ENCODE measurements at regions not wholly inside any gene's neighbourhood (a gene's known extent, or its start where the extent isn't known, plus 50 kb on each side); places are given as distances from the start of the nearest gene placed in this dataset.

DNA sequence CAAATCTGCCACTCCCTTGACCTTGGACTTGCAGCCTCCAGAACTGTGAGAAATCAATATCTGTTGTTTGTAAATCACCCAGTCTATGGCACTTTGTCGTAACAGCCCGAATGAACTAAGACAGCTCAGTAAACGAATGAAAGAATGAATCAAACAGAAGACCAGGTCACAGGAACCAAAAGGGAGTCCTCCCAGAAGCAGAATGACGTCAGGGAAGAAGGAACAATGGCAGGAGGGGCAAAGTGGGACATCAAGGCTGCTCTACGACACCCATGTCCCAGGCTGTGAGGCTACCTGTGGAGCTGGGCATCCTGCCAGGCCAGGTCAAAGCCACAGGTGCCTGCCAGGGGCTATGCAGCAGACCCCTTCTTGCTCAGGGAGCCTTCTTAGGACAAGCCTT is 267.2 kb upstream of the PFKP start:
- TF ChIP-seq, protein P1, sequence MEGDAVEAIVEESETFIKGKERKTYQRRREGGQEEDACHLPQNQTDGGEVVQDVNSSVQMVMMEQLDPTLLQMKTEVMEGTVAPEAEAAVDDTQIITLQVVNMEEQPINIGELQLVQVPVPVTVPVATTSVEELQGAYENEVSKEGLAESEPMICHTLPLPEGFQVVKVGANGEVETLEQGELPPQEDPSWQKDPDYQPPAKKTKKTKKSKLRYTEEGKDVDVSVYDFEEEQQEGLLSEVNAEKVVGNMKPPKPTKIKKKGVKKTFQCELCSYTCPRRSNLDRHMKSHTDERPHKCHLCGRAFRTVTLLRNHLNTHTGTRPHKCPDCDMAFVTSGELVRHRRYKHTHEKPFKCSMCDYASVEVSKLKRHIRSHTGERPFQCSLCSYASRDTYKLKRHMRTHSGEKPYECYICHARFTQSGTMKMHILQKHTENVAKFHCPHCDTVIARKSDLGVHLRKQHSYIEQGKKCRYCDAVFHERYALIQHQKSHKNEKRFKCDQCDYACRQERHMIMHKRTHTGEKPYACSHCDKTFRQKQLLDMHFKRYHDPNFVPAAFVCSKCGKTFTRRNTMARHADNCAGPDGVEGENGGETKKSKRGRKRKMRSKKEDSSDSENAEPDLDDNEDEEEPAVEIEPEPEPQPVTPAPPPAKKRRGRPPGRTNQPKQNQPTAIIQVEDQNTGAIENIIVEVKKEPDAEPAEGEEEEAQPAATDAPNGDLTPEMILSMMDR (IDR thresholded peaks at IDR 0.05; ENCODE audit: unreplicated experiment), result no peak
- Mint-ChIP-seq H3K27ac (no peak overlapping the region), H3K36me3 (ENCODE audit: insufficient read depth) (no peaks in the 10 kb centered on the region), H3K9me3 (ENCODE audit: low read depth) (peaks cover 8% of the 10 kb centered on the region), H3K27me3 (peaks cover 10% of the 10 kb centered on the region), H3K4me3 (ENCODE audit: low read depth) (no peak overlapping the region), H3K4me1 (ENCODE audit: low read depth) (peaks cover 19% of the 10 kb centered on the region)
- DNase-seq (ENCODE audit: low spot score, unreplicated experiment), result no peak

DNA sequence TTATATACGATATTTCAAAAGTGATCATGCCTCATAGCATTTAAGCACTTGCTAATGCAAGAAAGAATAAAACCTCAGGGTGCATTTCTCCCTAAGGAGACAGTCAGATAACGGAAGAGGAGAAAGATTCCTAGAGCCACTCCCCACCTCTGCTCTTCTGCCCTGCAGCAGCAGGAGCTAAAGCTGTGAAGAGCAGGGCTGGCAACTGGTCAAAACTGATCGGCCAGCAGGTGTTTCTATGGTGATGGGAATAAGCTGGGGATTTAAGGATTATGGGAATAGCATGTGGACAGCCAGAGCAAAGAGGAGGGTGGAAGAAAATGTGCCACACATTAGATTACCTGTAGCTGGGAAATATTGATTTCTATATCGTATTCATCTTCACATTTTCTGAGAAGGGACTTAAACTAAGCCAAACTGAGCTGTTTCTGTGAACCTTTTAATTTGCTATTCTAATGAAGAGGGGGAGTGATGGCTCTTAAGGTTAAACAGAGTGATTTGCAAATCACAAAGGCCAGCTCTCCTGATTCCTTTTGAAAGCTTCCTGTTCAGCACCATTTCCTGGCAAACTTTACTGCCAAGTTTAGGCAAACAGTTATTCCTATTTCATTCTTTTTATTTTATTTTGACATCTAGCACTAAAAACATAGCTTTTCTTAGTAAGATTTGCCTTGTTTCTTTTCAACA is 268.9 kb upstream of the PFKP start:
- H3K27ac Mint-ChIP-seq, result no peak overlapping the region
- TF ChIP-seq, protein P1 (IDR thresholded peaks at IDR 0.05; ENCODE audit: unreplicated experiment), result no peak

DNA sequence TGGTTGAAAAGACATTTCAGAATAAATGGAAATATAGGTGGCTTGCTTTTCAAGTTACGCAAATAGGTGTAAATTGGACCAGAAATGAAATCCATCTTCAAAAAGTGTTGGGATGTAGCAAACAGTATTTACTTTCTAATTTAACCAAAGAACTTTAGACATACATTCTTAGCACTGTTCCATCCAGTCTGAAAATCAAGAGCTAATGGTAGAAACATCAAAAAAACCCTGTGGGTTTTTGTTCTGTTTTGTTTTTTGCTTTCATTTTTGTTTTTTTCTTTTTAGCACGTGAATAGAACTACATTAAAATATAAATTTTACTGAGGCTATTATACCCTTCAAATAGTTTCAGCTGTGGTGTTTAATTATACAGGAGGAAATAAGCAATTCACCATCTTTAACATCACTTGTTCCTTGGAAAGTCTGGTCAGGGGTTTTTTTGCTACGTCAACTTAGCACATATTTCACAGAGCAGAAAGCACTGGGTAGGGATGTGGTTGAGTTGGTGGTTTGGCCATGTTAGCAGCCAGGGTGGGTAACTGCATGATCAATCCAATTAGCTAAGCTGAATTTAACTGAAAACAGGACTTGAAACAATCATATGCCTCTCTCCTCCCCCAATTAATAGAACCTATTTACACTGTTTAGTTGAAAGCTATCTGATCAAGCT is 275.4 kb upstream of the PFKP start:
- no peak overlapping the region for H3K27ac Mint-ChIP-seq
- TF ChIP-seq, protein P1 (IDR thresholded peaks at IDR 0.05; ENCODE audit: unreplicated experiment), result no peak
- DNase-seq (ENCODE audit: low spot score, unreplicated experiment), result no peak
- H3K4me3 Mint-ChIP-seq (ENCODE audit: low read depth), result no peak overlapping the region
- no peaks in the 10 kb centered on the region for H3K4me1 Mint-ChIP-seq (ENCODE audit: low read depth)
- H3K9me3 Mint-ChIP-seq (ENCODE audit: low read depth), result peaks cover 8% of the 10 kb centered on the region
- peaks cover 14% of the 10 kb centered on the region for H3K27me3 Mint-ChIP-seq
- no peaks in the 10 kb centered on the region for H3K36me3 Mint-ChIP-seq (ENCODE audit: insufficient read depth)

More for the DNA sequence above, 268.9 kb upstream of the PFKP start:
- peaks cover 7% of the 10 kb centered on the region for H3K4me1 Mint-ChIP-seq (ENCODE audit: low read depth)
- H3K27me3 Mint-ChIP-seq, result peaks cover 10% of the 10 kb centered on the region
- DNase-seq (ENCODE audit: low spot score, unreplicated experiment), result no peak
- no peak overlapping the region for H3K4me3 Mint-ChIP-seq (ENCODE audit: low read depth)
- peaks cover 12% of the 10 kb centered on the region for H3K9me3 Mint-ChIP-seq (ENCODE audit: low read depth)
- H3K36me3 Mint-ChIP-seq (ENCODE audit: insufficient read depth), result no peaks in the 10 kb centered on the region

DNA sequence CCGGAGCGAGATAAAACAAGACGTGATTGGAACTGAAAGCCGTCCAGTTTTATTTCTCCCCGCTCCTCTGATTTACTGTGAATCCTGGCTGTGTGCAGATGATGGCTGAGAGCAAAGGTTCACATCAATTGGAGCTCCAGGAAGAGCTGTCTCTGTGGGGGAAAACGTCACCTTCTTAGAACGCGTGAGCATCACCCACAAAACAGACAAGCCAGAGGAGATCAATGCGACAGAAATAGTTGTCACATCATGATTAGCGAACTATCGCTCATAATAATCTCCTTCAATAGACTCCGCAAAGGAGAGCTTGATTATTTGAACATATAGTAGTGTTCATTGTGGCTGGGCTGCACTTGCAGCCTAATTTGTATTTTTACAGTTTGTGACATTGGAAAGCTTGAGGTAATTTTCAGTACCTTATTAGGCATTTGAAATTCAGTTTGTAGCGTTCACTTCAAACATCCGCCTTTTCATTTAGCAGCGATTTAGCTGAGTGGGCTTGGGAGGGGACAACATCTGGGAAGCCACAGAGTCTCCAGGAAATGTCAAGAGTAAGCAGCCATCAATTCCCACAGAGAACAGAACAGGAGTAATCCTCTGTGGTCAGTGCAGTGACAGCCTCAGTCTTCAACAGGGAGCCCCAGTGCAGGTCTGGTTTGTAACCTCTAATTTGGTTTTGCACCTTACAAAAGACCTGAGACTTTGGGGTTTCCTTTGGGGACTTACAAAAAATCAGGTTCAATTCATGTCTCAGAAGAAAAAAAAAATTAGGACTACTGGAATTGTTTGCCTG is 276.8 kb upstream of the PFKP start:
- Mint-ChIP-seq H3K4me3 (ENCODE audit: low read depth) (no peak overlapping the region), H3K36me3 (ENCODE audit: insufficient read depth) (no peaks in the 10 kb centered on the region), H3K4me1 (ENCODE audit: low read depth) (no peaks in the 10 kb centered on the region), H3K9me3 (ENCODE audit: low read depth) (peaks cover 4% of the 10 kb centered on the region), H3K27ac (no peak overlapping the region), H3K27me3 (peaks cover 14% of the 10 kb centered on the region)
- no peak for DNase-seq (ENCODE audit: low spot score, unreplicated experiment)
- TF ChIP-seq, protein P1 (IDR thresholded peaks at IDR 0.05; ENCODE audit: unreplicated experiment), result no peak

DNA sequence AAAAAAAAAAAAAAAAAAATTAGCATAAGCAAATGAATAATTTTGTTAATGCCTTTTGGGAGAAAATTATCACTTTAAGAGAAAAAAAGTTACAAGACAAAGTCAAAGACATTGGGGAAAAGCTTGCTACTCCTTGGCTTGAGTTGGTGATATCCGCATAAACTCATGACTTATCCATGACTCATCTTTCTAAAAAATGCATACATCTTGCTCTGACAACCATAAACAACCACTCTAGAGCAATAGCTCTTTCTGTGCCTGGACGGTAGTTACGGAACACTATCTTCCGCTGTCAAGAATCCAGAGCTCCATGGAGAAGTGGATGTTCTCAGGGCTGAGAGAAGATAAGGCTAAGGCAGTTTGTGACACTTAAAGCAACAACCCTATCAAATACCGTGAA is 281.1 kb upstream of the PFKP start:
- TF ChIP-seq, protein P1 (IDR thresholded peaks at IDR 0.05; ENCODE audit: unreplicated experiment), result no peak
- H3K36me3 Mint-ChIP-seq (ENCODE audit: insufficient read depth), result no peaks in the 10 kb centered on the region
- H3K27me3 Mint-ChIP-seq, result peaks cover 31% of the 10 kb centered on the region
- no peak overlapping the region for H3K4me3 Mint-ChIP-seq (ENCODE audit: low read depth)
- no peaks in the 10 kb centered on the region for H3K4me1 Mint-ChIP-seq (ENCODE audit: low read depth)
- H3K9me3 Mint-ChIP-seq (ENCODE audit: low read depth), result no peaks in the 10 kb centered on the region
- DNase-seq (ENCODE audit: low spot score, unreplicated experiment), result no peak
- no peak overlapping the region for H3K27ac Mint-ChIP-seq
